Mesendoderm (in vitro differentiated cells): ENCODE measurements at regions not wholly inside any gene's neighbourhood (a gene's known extent, or its start where the extent isn't known, plus 50 kb on each side); places are given as distances from the start of the nearest gene placed in this dataset.

ENCODE experiments used
- DNase-seq: peaks from one replicate; pipeline ENCODE4 v3.0.0; 2013
- H2AK5ac ChIP-seq: 2 replicates; pipeline ENCODE4 v1.6.1; 2013; ENCODE audit warnings: low read length, inconsistent platforms
- H2BK120ac ChIP-seq: 2 replicates; pipeline ENCODE4 v1.6.1; 2013; ENCODE audit warnings: low read depth, mild to moderate bottlenecking, low read length, moderate library complexity, mixed read lengths
- H2BK15ac ChIP-seq: replicated peaks from 2 replicates; pipeline ENCODE4 v1.6.1; 2013; ENCODE audit warnings: low read depth, mild to moderate bottlenecking, moderate library complexity
- H2BK5ac ChIP-seq: 2 replicates; pipeline ENCODE4 v1.6.1; 2013; ENCODE audit warnings: low read length, inconsistent platforms
- H3K18ac ChIP-seq: 2 replicates; pipeline ENCODE4 v1.6.1; 2013; ENCODE audit warnings: mild to moderate bottlenecking, low read length, mixed read lengths
- H3K23ac ChIP-seq: one replicate; pipeline ENCODE4 v1.6.1; 2013; ENCODE audit warnings: low read length
- H3K27ac ChIP-seq: 2 replicates; pipeline ENCODE4 v1.5.1; 2013; ENCODE audit warnings: low read depth, mild to moderate bottlenecking, inconsistent platforms, low read length, moderate library complexity
- H3K27me3 ChIP-seq: 2 replicates; pipeline ENCODE4 v1.6.1; 2013; ENCODE audit warnings: low read length, control low read depth, mild to moderate bottlenecking, inconsistent platforms; ENCODE audit not compliant: insufficient read depth, poor library complexity
- H3K36me3 ChIP-seq: 2 replicates; pipeline ENCODE4 v1.6.1; 2013; ENCODE audit warnings: low read length, inconsistent platforms; ENCODE audit not compliant: control insufficient read depth, insufficient read depth
- H3K4ac ChIP-seq: one replicate; pipeline ENCODE4 v1.6.1; 2013; ENCODE audit warnings: low read depth, mild to moderate bottlenecking, low read length, moderate library complexity
- H3K4me1 ChIP-seq: 2 replicates; pipeline ENCODE4 v1.6.1; 2013; ENCODE audit warnings: low read depth, low read length, inconsistent platforms; ENCODE audit not compliant: control insufficient read depth
- H3K4me2 ChIP-seq: 2 replicates; pipeline ENCODE4 v1.6.1; 2013; ENCODE audit warnings: low read length
- H3K4me3 ChIP-seq: 2 replicates; pipeline ENCODE4 v1.5.1; 2013; ENCODE audit warnings: mild to moderate bottlenecking, low read length
- H3K56ac ChIP-seq: one replicate; pipeline ENCODE4 v1.6.1; 2013; ENCODE audit warnings: low read length
- H3K79me1 ChIP-seq: 2 replicates; pipeline ENCODE4 v1.6.1; 2013; ENCODE audit warnings: low read length, inconsistent platforms
- H3K79me2 ChIP-seq: 2 replicates; pipeline ENCODE4 v1.6.1; 2013; ENCODE audit warnings: mild to moderate bottlenecking, low read length; ENCODE audit not compliant: control insufficient read depth, insufficient read depth
- H3K9ac ChIP-seq: 2 replicates; pipeline ENCODE4 v1.6.1; 2013; ENCODE audit warnings: low read length, inconsistent platforms
- H4K5ac ChIP-seq: one replicate; pipeline ENCODE4 v1.6.1; 2013; ENCODE audit warnings: low read length
- H4K8ac ChIP-seq: one replicate; pipeline ENCODE4 v1.6.1; 2013; ENCODE audit warnings: low read depth, mild to moderate bottlenecking, control low read depth, low read length, moderate library complexity
- WGBS: extraction: QIAGEN DNeasy Blood & Tissue Kit; methylation state at CpG from one replicate; pipeline ENCODE4 v1.1.7; 2013; ENCODE audit warnings: low lambda C conversion rate, missing lambda C conversion rate; ENCODE audit not compliant: insufficient coverage; ENCODE audit errors: extremely low coverage; 5-methylcytosine and 5-hydroxymethylcytosine counted together

- Histone ChIP-seq H3K18ac (no peak overlapping the region), H3K36me3 (no peaks in the 10 kb centered on the region), H2BK15ac (no peak overlapping the region), H3K56ac (no peak overlapping the region), H3K27me3 (no peaks in the 10 kb centered on the region), H4K8ac (no peak overlapping the region), H3K27ac (no peak overlapping the region), H3K79me2 (no peaks in the 10 kb centered on the region), H3K9ac (no peak overlapping the region), H2BK5ac (no peak overlapping the region), H3K4me3 (no peak overlapping the region), H3K79me1 (no peaks in the 10 kb centered on the region), H2BK120ac (peak overlapping the region; percentile 78), H3K4me1 (no peaks in the 10 kb centered on the region), H3K4ac (no peak overlapping the region), H4K5ac (no peak overlapping the region), H3K4me2 (no peak overlapping the region), H3K23ac (no peak overlapping the region), H2AK5ac (no peak overlapping the region)
- WGBS = no CpG with 5 or more reads among the region's 5 CpGs
- no peak for DNase-seq
Measured at GRCh38 chr5:158320178-158320674, 461.3 kb upstream of the CLINT1 start.

GRCh38 chr5:158317507-158317906 is 458.6 kb upstream of the CLINT1 start:
- H3K18ac ChIP-seq = no peak overlapping the region
- H3K4ac ChIP-seq = no peak overlapping the region
- H3K4me2 ChIP-seq = no peak overlapping the region
- no peak overlapping the region for H2BK120ac ChIP-seq
- no peak overlapping the region for H4K8ac ChIP-seq
- H3K9ac ChIP-seq = no peak overlapping the region
- H3K56ac ChIP-seq = no peak overlapping the region
- H2BK5ac ChIP-seq = no peak overlapping the region
- no peak overlapping the region for H3K4me3 ChIP-seq
- no peak for DNase-seq
- H2BK15ac ChIP-seq = no peak overlapping the region
- no peaks in the 10 kb centered on the region for H3K27me3 ChIP-seq
- H3K36me3 ChIP-seq = no peaks in the 10 kb centered on the region
- H3K79me2 ChIP-seq = no peaks in the 10 kb centered on the region
- peaks cover 18% of the 10 kb centered on the region for H3K4me1 ChIP-seq
- H4K5ac ChIP-seq = no peak overlapping the region
- WGBS = no CpG with 5 or more reads among the region's 4 CpGs
- H3K79me1 ChIP-seq = no peaks in the 10 kb centered on the region
- H2AK5ac ChIP-seq = no peak overlapping the region
- no peak overlapping the region for H3K23ac ChIP-seq
- no peak overlapping the region for H3K27ac ChIP-seq

DNA sequence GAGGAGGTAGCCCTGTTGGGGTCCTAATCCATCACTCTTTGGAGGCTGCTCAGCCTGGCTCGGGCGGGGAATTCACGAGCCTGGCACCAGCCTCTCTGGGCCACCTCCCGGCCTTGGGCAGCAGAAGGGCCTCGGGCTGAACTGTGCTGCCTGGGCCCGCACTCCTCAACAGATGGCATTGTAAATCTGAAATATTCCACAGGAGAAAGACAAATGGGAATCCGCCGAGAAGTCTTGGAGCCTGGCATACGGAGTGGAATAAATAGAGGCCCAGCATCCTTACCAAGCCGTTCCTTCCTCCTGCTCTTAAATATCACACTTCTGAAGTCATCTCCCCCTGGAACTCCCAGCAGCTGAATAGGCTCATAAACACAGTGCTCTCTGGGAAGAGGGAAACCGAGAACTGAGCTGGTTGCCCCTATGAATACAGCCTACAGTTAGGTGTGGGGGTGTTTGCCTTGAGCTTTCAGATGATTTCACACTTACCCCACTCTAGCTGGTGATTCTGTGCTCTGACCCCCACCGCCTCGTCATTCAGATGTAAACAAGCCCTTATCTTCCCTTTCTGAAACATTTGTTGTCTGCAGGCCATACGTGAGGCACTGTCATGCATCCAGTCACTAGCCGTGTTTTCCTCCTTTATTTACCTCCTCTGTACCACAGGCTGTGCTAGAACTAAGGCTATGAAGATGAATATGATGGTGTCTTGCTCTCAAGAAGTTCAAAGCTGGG is 455.0 kb upstream of the CLINT1 start:
- no CpG with 5 or more reads among the region's 15 CpGs for WGBS
- Histone ChIP-seq H2BK120ac (no peak overlapping the region), H3K79me2 (no peaks in the 10 kb centered on the region), H3K27ac (no peak overlapping the region), H3K4me1 (peaks cover 18% of the 10 kb centered on the region), H2BK5ac (no peak overlapping the region), H3K27me3 (no peaks in the 10 kb centered on the region), H4K8ac (no peak overlapping the region), H3K9ac (no peak overlapping the region), H3K79me1 (no peaks in the 10 kb centered on the region), H3K56ac (peak overlapping the region; percentile 9), H3K23ac (no peak overlapping the region), H2BK15ac (no peak overlapping the region), H3K4me2 (no peak overlapping the region), H2AK5ac (no peak overlapping the region), H3K4me3 (no peak overlapping the region), H3K36me3 (no peaks in the 10 kb centered on the region), H4K5ac (no peak overlapping the region), H3K4ac (no peak overlapping the region), H3K18ac (no peak overlapping the region)
- peak; percentile 66 for DNase-seq

- peaks cover 18% of the 10 kb centered on the region for H3K4me1 ChIP-seq
- no peak overlapping the region for H3K23ac ChIP-seq
- no peak overlapping the region for H3K4ac ChIP-seq
- no peak overlapping the region for H4K5ac ChIP-seq
- no peak overlapping the region for H4K8ac ChIP-seq
- H2BK5ac ChIP-seq = no peak overlapping the region
- peak overlapping the region; percentile 25 for H3K56ac ChIP-seq
- no peak overlapping the region for H3K18ac ChIP-seq
- H3K27ac ChIP-seq = no peak overlapping the region
- no peak overlapping the region for H3K4me3 ChIP-seq
- H2AK5ac ChIP-seq = peak overlapping the region; percentile 38
- no peaks in the 10 kb centered on the region for H3K79me2 ChIP-seq
- no CpG with 5 or more reads among the region's 12 CpGs for WGBS
- H2BK15ac ChIP-seq = no peak overlapping the region
- H3K4me2 ChIP-seq = no peak overlapping the region
- H2BK120ac ChIP-seq = no peak overlapping the region
- H3K9ac ChIP-seq = no peak overlapping the region
- no peaks in the 10 kb centered on the region for H3K27me3 ChIP-seq
- peak; percentile 79 for DNase-seq
- no peaks in the 10 kb centered on the region for H3K79me1 ChIP-seq
- H3K36me3 ChIP-seq = no peaks in the 10 kb centered on the region
Measured at GRCh38 chr5:158313027-158313732, 454.2 kb upstream of the CLINT1 start.

DNA sequence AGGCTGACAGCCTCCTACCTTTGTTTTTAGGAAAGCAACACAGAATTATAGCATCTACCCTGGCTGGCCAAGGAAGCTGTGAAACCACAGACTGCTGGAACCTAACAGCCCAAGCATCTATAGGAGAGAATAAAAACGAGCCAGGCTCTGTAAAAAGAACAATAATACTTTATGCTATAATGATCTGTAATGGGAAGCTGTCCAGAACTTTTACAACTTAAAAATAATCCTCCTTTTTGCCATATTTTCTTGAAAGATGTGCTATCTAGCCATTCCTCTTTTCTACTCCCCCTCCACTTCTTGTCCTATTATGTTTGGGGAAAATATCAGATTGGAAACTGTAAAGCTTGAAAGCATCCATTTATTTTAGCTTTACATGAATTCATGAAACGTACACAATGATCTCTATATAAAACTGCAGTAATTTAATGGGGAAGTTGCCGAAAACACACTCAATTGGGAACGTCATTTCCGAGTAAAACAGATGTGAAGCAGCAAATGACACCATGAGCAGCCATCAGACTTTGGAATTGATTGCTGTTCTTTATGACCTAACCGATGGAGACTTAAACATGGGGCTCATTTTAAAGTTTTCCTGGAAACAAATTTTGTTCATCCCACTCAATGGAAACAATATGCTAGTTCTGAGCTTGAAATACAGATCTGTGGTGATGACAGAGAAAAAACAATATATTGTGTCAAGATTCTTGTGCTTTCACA is 450.3 kb upstream of the CLINT1 start:
- Histone ChIP-seq H3K27me3 (no peaks in the 10 kb centered on the region), H3K4me1 (peaks cover 14% of the 10 kb centered on the region), H2AK5ac (no peak overlapping the region), H2BK5ac (no peak overlapping the region), H3K4ac (no peak overlapping the region), H2BK15ac (no peak overlapping the region), H3K18ac (no peak overlapping the region), H4K8ac (no peak overlapping the region), H3K56ac (no peak overlapping the region), H4K5ac (no peak overlapping the region), H3K4me2 (no peak overlapping the region), H3K23ac (no peak overlapping the region), H3K9ac (no peak overlapping the region), H3K4me3 (no peak overlapping the region), H3K27ac (no peak overlapping the region), H3K79me1 (no peaks in the 10 kb centered on the region), H3K79me2 (no peaks in the 10 kb centered on the region), H3K36me3 (no peaks in the 10 kb centered on the region), H2BK120ac (no peak overlapping the region)
- WGBS = no CpG with 5 or more reads among the region's 6 CpGs
- no peak for DNase-seq
